Gastrocnemius medialis (tissue), 4 donors: ENCODE measurements at regions not wholly inside any gene's neighbourhood (a gene's known extent, or its start where the extent isn't known, plus 50 kb on each side); places are given as distances from the start of the nearest gene placed in this dataset.

Source experiments
- ATAC-seq, 2 donors: fragments of 150-250 bp; one replicate each; pipeline ENCODE4 v1.9.1; 2016
- DNase-seq, 2 donors: peaks; one replicate each; pipeline ENCODE4 v3.0.0-alpha.2; 2019
- H3K27ac ChIP-seq, 4 donors: fragments of 200-600 bp; sonication (generic); 1 replicate in 1 of 4; 2 replicates in 3 of 4; pipeline ENCODE4 v1.5.1; 2016 to 2018; ENCODE audit warnings: mild to moderate bottlenecking in 2 of 4, moderate library complexity in 1 of 4
- H3K27me3 ChIP-seq, 3 donors: fragments of 200-600 bp; sonication (generic) in 2 of 3; 1 replicate in 1 of 3; 2 replicates in 2 of 3; pipeline versions ENCODE4 v1.5.1 to v1.6.0; 2016 to 2019; ENCODE audit warnings: mild to moderate bottlenecking in 1 of 3, moderate library complexity in 1 of 3
- H3K36me3 ChIP-seq, 2 donors: fragments of 200-600 bp; sonication (generic) in 1 of 2; one replicate each; pipeline ENCODE4 v1.5.1; 2017 to 2018
- H3K4me1 ChIP-seq, 2 donors: fragments of 200-600 bp; sonication (generic) in 1 of 2; one replicate each; pipeline ENCODE4 v1.5.1; 2016 to 2017; ENCODE audit warnings: mild to moderate bottlenecking in 2 of 2
- H3K4me3 ChIP-seq, 4 donors: fragments of 200-600 bp; sonication (generic) in 3 of 4; 1 replicate in 1 of 4; 2 replicates in 3 of 4; pipeline ENCODE4 v1.5.1; 2016 to 2019; ENCODE audit warnings: mild to moderate bottlenecking in 2 of 4
- H3K9me3 ChIP-seq, 3 donors: fragments of 200-600 bp; sonication (generic) in 2 of 3; 1 replicate in 1 of 3; 2 replicates in 2 of 3; pipeline ENCODE4 v1.5.1; 2016 to 2019
- POLR2A ChIP-seq, 2 donors: fragments of 450-650 bp; IDR thresholded peaks; one replicate each; pipeline ENCODE4 v1.6.1; 2017; ENCODE audit warnings: antibody characterized with exemption in 2 of 2, mild to moderate bottlenecking in 2 of 2, moderate library complexity in 2 of 2
- in situ Hi-C, 4 donors: fragments of 200-750 bp; cut with MboI; loops; one replicate each; pipeline versions ENCODE4 v1.15.0 to v1.8.0; 2017; ENCODE audit warnings: low sequenced_read_pairs in 4 of 4
- intact Hi-C: fragments of 100-400 bp; cut with DNase I; formaldehyde crosslinking; loops from one replicate; pipeline ENCODE4 v1.15.1; 2023; ENCODE audit warnings: low total_unique reads
- TF ChIP-seq, protein P1 (sequence below), 5 experiments: fragments of 450-650 bp in 3 of 5; fragments of 200-600 bp in 2 of 5; sonication (generic) in 2 of 5; IDR thresholded peaks in 4 of 5; conservative IDR thresholded peaks in 1 of 5; 1 replicate in 4 of 5; 2 replicates in 1 of 5; pipeline ENCODE4 v1.5.1; 2016 to 2019; ENCODE audit warnings: antibody characterized with exemption in 5 of 5, mild to moderate bottlenecking in 3 of 5, moderate library complexity in 3 of 5

DNA sequence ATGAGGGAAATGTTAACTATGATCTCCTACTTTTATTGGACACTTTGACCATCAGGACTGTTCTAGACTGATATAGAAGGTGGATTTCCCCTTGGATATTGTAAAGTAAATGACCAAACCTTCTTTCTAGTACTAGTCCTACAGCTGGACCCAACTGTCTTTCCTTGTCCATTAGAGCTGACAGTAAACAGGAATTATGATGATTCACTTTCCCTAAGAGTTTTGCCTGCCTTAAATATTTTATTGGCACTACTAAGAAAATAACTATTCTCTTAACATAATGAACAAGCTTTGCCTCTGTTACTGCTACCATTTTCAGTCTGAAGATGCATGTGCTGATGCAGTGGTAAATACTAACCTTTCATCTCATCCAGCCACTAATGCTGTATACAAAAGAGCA is 915.4 kb downstream of the CENPC start:
- DNase-seq (no peak), ATAC-seq (no peak)
- no peak overlapping the region for H3K4me3 ChIP-seq
- H3K27ac ChIP-seq = no peak overlapping the region
- no peaks in the 10 kb centered on the region for H3K4me1 ChIP-seq
- H3K36me3 ChIP-seq = no peaks in the 10 kb centered on the region
- intact Hi-C loops = no loop called here
- H3K27me3 ChIP-seq = no peaks in the 10 kb centered on the region
- in situ Hi-C loops = no loop called here
- H3K9me3 ChIP-seq = no peaks in the 10 kb centered on the region
- TF ChIP-seq, protein P1, sequence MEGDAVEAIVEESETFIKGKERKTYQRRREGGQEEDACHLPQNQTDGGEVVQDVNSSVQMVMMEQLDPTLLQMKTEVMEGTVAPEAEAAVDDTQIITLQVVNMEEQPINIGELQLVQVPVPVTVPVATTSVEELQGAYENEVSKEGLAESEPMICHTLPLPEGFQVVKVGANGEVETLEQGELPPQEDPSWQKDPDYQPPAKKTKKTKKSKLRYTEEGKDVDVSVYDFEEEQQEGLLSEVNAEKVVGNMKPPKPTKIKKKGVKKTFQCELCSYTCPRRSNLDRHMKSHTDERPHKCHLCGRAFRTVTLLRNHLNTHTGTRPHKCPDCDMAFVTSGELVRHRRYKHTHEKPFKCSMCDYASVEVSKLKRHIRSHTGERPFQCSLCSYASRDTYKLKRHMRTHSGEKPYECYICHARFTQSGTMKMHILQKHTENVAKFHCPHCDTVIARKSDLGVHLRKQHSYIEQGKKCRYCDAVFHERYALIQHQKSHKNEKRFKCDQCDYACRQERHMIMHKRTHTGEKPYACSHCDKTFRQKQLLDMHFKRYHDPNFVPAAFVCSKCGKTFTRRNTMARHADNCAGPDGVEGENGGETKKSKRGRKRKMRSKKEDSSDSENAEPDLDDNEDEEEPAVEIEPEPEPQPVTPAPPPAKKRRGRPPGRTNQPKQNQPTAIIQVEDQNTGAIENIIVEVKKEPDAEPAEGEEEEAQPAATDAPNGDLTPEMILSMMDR (IDR thresholded peaks at IDR 0.05 in 4 of 5, conservative IDR thresholded peaks at IDR 0.05 in 1 of 5) = no peak
- TF ChIP-seq POLR2A (IDR thresholded peaks at IDR 0.05) = no peak

DNA sequence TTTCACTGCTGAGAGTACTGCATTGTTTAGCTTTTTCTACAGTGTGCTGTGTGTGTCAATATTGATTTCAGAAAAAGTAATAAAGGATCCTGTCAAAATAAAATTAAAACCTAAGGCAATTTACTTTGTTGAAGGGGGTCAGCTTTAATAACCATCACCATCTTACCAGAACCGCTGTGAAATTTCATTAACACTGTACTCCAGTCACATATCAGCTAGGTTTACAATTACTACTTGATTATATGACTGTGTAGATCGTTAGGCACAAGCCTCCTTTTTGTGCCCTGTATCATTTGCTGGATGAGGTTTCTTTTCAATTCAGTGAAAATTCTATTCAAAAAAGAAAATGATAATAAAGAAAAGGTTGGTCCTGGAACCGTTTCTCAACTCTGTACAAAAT is 917.2 kb downstream of the CENPC start:
- no peaks in the 10 kb centered on the region for H3K4me1 ChIP-seq
- no peak overlapping the region for H3K27ac ChIP-seq
- H3K4me3 ChIP-seq = no peak overlapping the region
- in situ Hi-C loops = no loop called here
- TF ChIP-seq, protein P1 (IDR thresholded peaks at IDR 0.05 in 4 of 5, conservative IDR thresholded peaks at IDR 0.05 in 1 of 5) = no peak
- no peak for TF ChIP-seq POLR2A (IDR thresholded peaks at IDR 0.05)
- no peak for ATAC-seq
- no peaks in the 10 kb centered on the region for H3K9me3 ChIP-seq
- DNase-seq = no peak
- intact Hi-C loops = no loop called here
- no peaks in the 10 kb centered on the region for H3K27me3 ChIP-seq
- H3K36me3 ChIP-seq = no peaks in the 10 kb centered on the region

DNA sequence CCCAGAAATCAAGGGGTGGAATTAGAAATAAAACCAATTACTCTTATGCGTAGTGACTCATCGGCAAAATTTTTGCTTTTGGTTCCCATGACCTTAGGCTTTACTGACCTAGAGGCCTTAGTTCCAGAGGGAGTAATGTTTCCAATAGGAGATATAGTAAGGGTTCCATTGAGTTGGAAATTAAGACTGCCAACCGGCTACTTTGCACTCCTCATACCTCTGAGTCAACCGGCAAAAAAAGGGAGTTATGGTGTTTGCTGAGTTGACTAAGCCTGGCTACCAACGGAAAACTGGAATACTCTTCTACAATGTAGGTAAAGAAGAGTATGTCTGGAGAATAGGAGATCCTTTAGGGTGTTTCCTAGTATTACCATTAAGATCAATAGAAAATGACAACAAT is 919.8 kb downstream of the CENPC start:
- in situ Hi-C loops = no loop called here

DNA sequence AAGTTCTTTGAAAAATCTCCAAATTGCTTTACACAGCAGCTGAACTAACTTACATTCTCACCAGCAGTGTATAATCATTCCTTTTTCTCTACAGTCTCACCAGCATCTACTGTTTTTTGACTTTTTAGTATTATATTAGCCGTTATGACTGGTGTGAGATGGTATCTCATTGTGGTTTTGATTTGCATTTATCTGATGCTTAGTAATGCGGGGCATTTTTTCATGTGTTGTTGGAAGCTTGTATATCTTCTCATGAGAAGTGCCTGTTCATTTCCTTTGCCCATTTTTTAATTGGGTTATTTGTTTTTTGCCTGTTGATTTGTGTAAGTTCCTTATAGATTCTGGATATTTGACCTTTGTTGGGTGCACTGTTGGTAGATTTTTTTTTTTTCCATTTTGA is 931.7 kb downstream of the CENPC start:
- DNase-seq (no peak), ATAC-seq (no peak)
- Histone ChIP-seq H3K4me3 (no peak overlapping the region), H3K9me3 (peaks cover 0 to 6% (median 0%) of the 10 kb centered on the region in 3 donors), H3K4me1 (no peaks in the 10 kb centered on the region), H3K27ac (no peak overlapping the region), H3K36me3 (no peaks in the 10 kb centered on the region), H3K27me3 (no peaks in the 10 kb centered on the region)
- TF ChIP-seq, protein P1 (IDR thresholded peaks at IDR 0.05 in 4 of 5, conservative IDR thresholded peaks at IDR 0.05 in 1 of 5) = no peak
- TF ChIP-seq POLR2A (IDR thresholded peaks at IDR 0.05) = no peak
- in situ Hi-C loops = no loop called here
- intact Hi-C loops = no loop called here

More for the DNA sequence above, 919.8 kb downstream of the CENPC start:
- ATAC-seq (no peak), DNase-seq (no peak)
- H3K27ac ChIP-seq = no peak overlapping the region
- no peaks in the 10 kb centered on the region for H3K9me3 ChIP-seq
- H3K36me3 ChIP-seq = no peaks in the 10 kb centered on the region
- no peak overlapping the region for H3K4me3 ChIP-seq
- TF ChIP-seq, protein P1 (IDR thresholded peaks at IDR 0.05 in 4 of 5, conservative IDR thresholded peaks at IDR 0.05 in 1 of 5) = no peak
- TF ChIP-seq POLR2A (IDR thresholded peaks at IDR 0.05) = no peak
- intact Hi-C loops = no loop called here
- no peaks in the 10 kb centered on the region for H3K27me3 ChIP-seq
- no peaks in the 10 kb centered on the region for H3K4me1 ChIP-seq

DNA sequence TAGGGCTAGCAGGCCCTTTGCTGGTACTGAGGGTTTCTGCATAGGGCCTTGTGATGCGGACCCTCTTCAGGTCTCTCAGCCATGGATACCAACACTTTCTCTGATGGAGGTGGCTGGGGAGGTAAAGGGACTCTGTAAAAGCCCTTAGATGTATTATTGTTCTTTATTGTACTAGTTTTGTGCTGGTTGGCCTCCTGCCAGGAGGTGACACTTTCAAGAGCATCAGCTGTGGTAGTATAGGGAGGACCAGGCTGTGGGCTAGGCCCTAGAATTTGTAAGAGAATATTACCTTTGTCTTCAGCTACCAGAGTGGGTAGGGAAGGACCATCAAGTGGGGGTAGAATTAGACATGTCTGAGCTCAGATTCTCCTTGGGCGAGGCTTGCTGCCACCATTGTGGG is 936.3 kb downstream of the CENPC start:
- ATAC-seq (no peak), DNase-seq (no peak)
- intact Hi-C loops = no loop called here
- TF ChIP-seq, protein P1 (IDR thresholded peaks at IDR 0.05 in 4 of 5, conservative IDR thresholded peaks at IDR 0.05 in 1 of 5) = no peak
- TF ChIP-seq POLR2A (IDR thresholded peaks at IDR 0.05) = no peak
- Histone ChIP-seq H3K27ac (no peak overlapping the region), H3K9me3 (no peaks in the 10 kb centered on the region), H3K4me1 (no peaks in the 10 kb centered on the region), H3K4me3 (no peak overlapping the region), H3K27me3 (no peaks in the 10 kb centered on the region), H3K36me3 (no peaks in the 10 kb centered on the region)
- in situ Hi-C loops = no loop called here
